Activated CD4-positive, alpha-beta memory T cell treated with anti-CD3 and anti-CD28 coated beads for 36 hours (primary cell): ENCODE measurements at regions not wholly inside any gene's neighbourhood (a gene's known extent, or its start where the extent isn't known, plus 50 kb on each side); places are given as distances from the start of the nearest gene placed in this dataset.
A peak's percentile ranks its signal among the peaks of the same experiment; 100 is the strongest.

ENCODE experiments used
- CTCF ChIA-PET: fragments of 350-600 bp; sonication (Branson Sonifier 250); formaldehyde crosslinking; loops from one replicate; lab custom pipeline; 2021; ENCODE audit warnings: antibody characterized with exemption, inconsistent platforms; lab: Charles Lee
- POLR2A ChIA-PET: fragments of 350-600 bp; sonication (Branson Sonifier 250); formaldehyde crosslinking; loops from one replicate; lab custom pipeline; 2021; ENCODE audit warnings: antibody characterized with exemption; lab: Charles Lee
- DNase-seq: peaks from one replicate; pipeline ENCODE4 v3.0.0-alpha.2; 2020
- H3K27ac Mint-ChIP-seq: one replicate; pipeline ENCODE4 v1.8.0; 2021; ENCODE audit warnings: mixed read lengths
- H3K27me3 Mint-ChIP-seq: one replicate; pipeline ENCODE4 v1.8.0; 2021; ENCODE audit warnings: mixed read lengths
- H3K36me3 Mint-ChIP-seq: one replicate; pipeline ENCODE4 v1.8.0; 2021; ENCODE audit warnings: mixed read lengths
- H3K4me1 Mint-ChIP-seq: one replicate; pipeline ENCODE4 v1.8.0; 2021; ENCODE audit warnings: low read depth, mixed read lengths
- H3K4me3 Mint-ChIP-seq: one replicate; pipeline ENCODE4 v1.8.0; 2021; ENCODE audit warnings: mild to moderate bottlenecking, mixed read lengths
- H3K9me3 Mint-ChIP-seq: one replicate; pipeline ENCODE4 v1.8.0; 2021; ENCODE audit warnings: mixed read lengths
- intact Hi-C: fragments of 100-400 bp; cut with micrococcal nuclease; formaldehyde crosslinking; loops from one replicate; pipeline ENCODE4 v1.15.1; 2023

- ChIA-PET CTCF (no interaction called here), POLR2A (no interaction called here)
Observed at GRCh38 chr3:170705131-170705530, 119.3 kb upstream of the SLC7A14 start.

GRCh38 chr3:170703121-170703588, 117.3 kb upstream of the SLC7A14 start:
- H3K4me1 Mint-ChIP-seq = no peaks in the 10 kb centered on the region
- H3K27ac Mint-ChIP-seq = no peak overlapping the region
- H3K9me3 Mint-ChIP-seq = no peaks in the 10 kb centered on the region
- DNase-seq = no peak
- no peak overlapping the region for H3K4me3 Mint-ChIP-seq
- POLR2A ChIA-PET = no interaction called here
- CTCF ChIA-PET = no interaction called here
- intact Hi-C loops = no loop called here
- H3K27me3 Mint-ChIP-seq = peaks cover 13% of the 10 kb centered on the region
- H3K36me3 Mint-ChIP-seq = no peaks in the 10 kb centered on the region

More at GRCh38 chr3:170705131-170705530, 119.3 kb upstream of the SLC7A14 start:
- Mint-ChIP-seq H3K4me3 (no peak overlapping the region), H3K36me3 (no peaks in the 10 kb centered on the region), H3K9me3 (peaks cover 9% of the 10 kb centered on the region), H3K27ac (no peak overlapping the region), H3K4me1 (no peaks in the 10 kb centered on the region), H3K27me3 (peaks cover 17% of the 10 kb centered on the region)
- DNase-seq = no peak
- intact Hi-C loops = no loop called here

- intact Hi-C loops = no loop called here
- Mint-ChIP-seq H3K27ac (no peak overlapping the region), H3K36me3 (no peaks in the 10 kb centered on the region), H3K4me1 (peaks cover 1% of the 10 kb centered on the region), H3K9me3 (no peaks in the 10 kb centered on the region), H3K4me3 (no peak overlapping the region), H3K27me3 (peaks cover 10% of the 10 kb centered on the region)
- no peak for DNase-seq
- ChIA-PET POLR2A (interaction anchor here (0.8 kb wide), 1 partner anchor 78 kb away, joined by 4 read pairs; no protein-coding TSS in a partner anchor), CTCF (interaction anchor here (0.7 to 1.7 kb wide), 2 partner anchors 12 to 111 kb away, joined by 3 to 5 read pairs; no protein-coding TSS in a partner anchor)
Observed at GRCh38 chr3:170701696-170702678, 116.1 kb upstream of the SLC7A14 start.

DNA sequence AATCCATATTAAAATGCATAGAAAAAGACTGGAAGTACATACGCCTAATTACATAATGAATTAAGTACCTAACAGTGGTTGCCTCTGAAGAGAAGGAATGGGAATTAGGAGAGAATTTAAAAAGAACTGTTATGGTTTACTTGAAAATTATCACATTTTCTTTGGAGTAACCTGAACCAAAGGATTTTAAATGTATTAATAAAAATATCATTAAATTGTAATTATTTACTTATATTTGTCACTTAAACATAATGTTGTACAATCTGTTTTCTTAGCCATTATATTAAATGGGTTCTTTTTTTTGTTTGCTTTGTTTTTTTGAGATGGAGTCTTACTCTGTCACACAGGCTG, 114.2 kb upstream of the SLC7A14 start:
- H3K4me1 Mint-ChIP-seq = peaks cover 6% of the 10 kb centered on the region
- intact Hi-C loops = no loop called here
- ChIA-PET CTCF (no interaction called here), POLR2A (no interaction called here)
- no peaks in the 10 kb centered on the region for H3K9me3 Mint-ChIP-seq
- no peaks in the 10 kb centered on the region for H3K36me3 Mint-ChIP-seq
- no peak overlapping the region for H3K4me3 Mint-ChIP-seq
- no peak overlapping the region for H3K27ac Mint-ChIP-seq
- no peak for DNase-seq
- H3K27me3 Mint-ChIP-seq = peaks cover 5% of the 10 kb centered on the region

GRCh38 chr3:170699158-170700053, 113.5 kb upstream of the SLC7A14 start:
- H3K27ac Mint-ChIP-seq = no peak overlapping the region
- POLR2A ChIA-PET = no interaction called here

GRCh38 chr3:170697908-170698307, 112.0 kb upstream of the SLC7A14 start:
- intact Hi-C loops = no loop called here
- no peak overlapping the region for H3K4me3 Mint-ChIP-seq
- no peak for DNase-seq
- H3K36me3 Mint-ChIP-seq = no peaks in the 10 kb centered on the region
- no peaks in the 10 kb centered on the region for H3K9me3 Mint-ChIP-seq
- H3K27me3 Mint-ChIP-seq = no peaks in the 10 kb centered on the region
- H3K4me1 Mint-ChIP-seq = peaks cover 7% of the 10 kb centered on the region
- POLR2A ChIA-PET = no interaction called here
- no peak overlapping the region for H3K27ac Mint-ChIP-seq
- CTCF ChIA-PET = interaction anchor here (1.6 kb wide), 1 partner anchor 114 kb away, joined by 5 read pairs; no protein-coding TSS in a partner anchor

More at GRCh38 chr3:170699158-170700053, 113.5 kb upstream of the SLC7A14 start:
- Mint-ChIP-seq H3K4me1 (peaks cover 6% of the 10 kb centered on the region), H3K4me3 (no peak overlapping the region), H3K36me3 (no peaks in the 10 kb centered on the region), H3K9me3 (no peaks in the 10 kb centered on the region), H3K27me3 (peaks cover under 1% of the 10 kb centered on the region)
- CTCF ChIA-PET = no interaction called here
- intact Hi-C loops = loop anchor here (1.0 kb wide), 1 partner anchor 46 kb away; no protein-coding TSS in a partner anchor
- no peak for DNase-seq

- Mint-ChIP-seq H3K4me3 (no peak overlapping the region), H3K4me1 (peaks cover 8% of the 10 kb centered on the region), H3K27ac (no peak overlapping the region), H3K9me3 (no peaks in the 10 kb centered on the region), H3K36me3 (no peaks in the 10 kb centered on the region), H3K27me3 (no peaks in the 10 kb centered on the region)
- ChIA-PET CTCF (interaction anchor here (1.1 to 1.6 kb wide), 2 partner anchors 114 to 283 kb away, joined by 5 to 6 read pairs; no protein-coding TSS in a partner anchor), POLR2A (no interaction called here)
- peak; percentile 10 for DNase-seq
- intact Hi-C loops = no loop called here
Observed at GRCh38 chr3:170697131-170697530, 111.3 kb upstream of the SLC7A14 start.

GRCh38 chr3:170695486-170696064, 109.7 kb upstream of the SLC7A14 start:
- Mint-ChIP-seq H3K27ac (no peak overlapping the region), H3K36me3 (no peaks in the 10 kb centered on the region), H3K4me3 (no peak overlapping the region), H3K9me3 (no peaks in the 10 kb centered on the region), H3K4me1 (peaks cover 8% of the 10 kb centered on the region), H3K27me3 (no peaks in the 10 kb centered on the region)
- POLR2A ChIA-PET = no interaction called here
- no peak for DNase-seq
- CTCF ChIA-PET = no interaction called here
- intact Hi-C loops = no loop called here

GRCh38 chr3:170692720-170693119, 106.8 kb upstream of the SLC7A14 start:
- CTCF ChIA-PET = interaction anchor here (1.3 to 1.6 kb wide), 2 partner anchors 120 to 279 kb away, joined by 3 to 7 read pairs; no protein-coding TSS in a partner anchor
- H3K4me3 Mint-ChIP-seq = no peak overlapping the region
- DNase-seq = no peak
- H3K4me1 Mint-ChIP-seq = peaks cover 8% of the 10 kb centered on the region
- no peaks in the 10 kb centered on the region for H3K9me3 Mint-ChIP-seq
- H3K36me3 Mint-ChIP-seq = no peaks in the 10 kb centered on the region
- POLR2A ChIA-PET = no interaction called here
- intact Hi-C loops = loop anchor here (5.0 kb wide), 1 partner anchor 120 kb away; no protein-coding TSS in a partner anchor
- H3K27ac Mint-ChIP-seq = no peak overlapping the region
- no peaks in the 10 kb centered on the region for H3K27me3 Mint-ChIP-seq

- Mint-ChIP-seq H3K27ac (no peak overlapping the region), H3K27me3 (no peaks in the 10 kb centered on the region), H3K4me1 (peaks cover 2% of the 10 kb centered on the region), H3K4me3 (no peak overlapping the region), H3K36me3 (no peaks in the 10 kb centered on the region), H3K9me3 (no peaks in the 10 kb centered on the region)
- ChIA-PET POLR2A (interaction anchor here (0.8 kb wide), 1 partner anchor 277 kb away, joined by 3 read pairs; no protein-coding TSS in a partner anchor), CTCF (interaction anchor here (0.7 to 2.5 kb wide), 4 partner anchors 11 to 332 kb away, joined by 3 to 23 read pairs (median 4); no protein-coding TSS in a partner anchor)
- intact Hi-C loops = loop anchor here (1.0 to 5.0 kb wide), 2 partner anchors 122 to 276 kb away; no protein-coding TSS in a partner anchor
- no peak for DNase-seq
Observed at GRCh38 chr3:170690661-170690981, 104.7 kb upstream of the SLC7A14 start.
